ENCODE measurements at regions not wholly inside any gene's neighbourhood (a gene's known extent, or its start where the extent isn't known, plus 50 kb on each side); places are given as distances from the start of the nearest gene placed in this dataset.
"Not testable (repeated sequence)": the region's sequence is repeated elsewhere in the genome, so short reads cannot be mapped to it uniquely, and the experiment has no call there.

- 91% methylated on average over 4 of the region's 4 CpGs for whole genome bisulfite sequencing
- no peaks in the 10 kb centered on the region for H3K36me3 ChIP-seq
- TF ChIP-seq POLR2AphosphoS5 (IDR thresholded peaks at IDR 0.05) (no peak), CTCF (IDR thresholded peaks at IDR 0.05) (no peak), POLR2A (IDR thresholded peaks at IDR 0.05; ENCODE audit: low read depth) (no peak), EP300 (IDR thresholded peaks at IDR 0.05) (no peak)
- no peak overlapping the region for H3K27ac ChIP-seq (replicated peaks in 1 of 4)
- intact Hi-C loops (cut with DNase I): no loop called here
- no peaks in the 10 kb centered on the region for H3K27me3 ChIP-seq
- H3K4me1 ChIP-seq: no peaks in the 10 kb centered on the region
- H3K4me3 ChIP-seq: no peak overlapping the region
- no peak for DNase-seq (ENCODE audit: extremely low spot score)
- no peaks in the 10 kb centered on the region for H3K9me3 ChIP-seq
Observed at GRCh38 chr5:82517544-82518075, 239.5 kb upstream of the RPS23 start.

GRCh38 chr5:82513738-82514137 lies 235.6 kb upstream of the RPS23 start:
- no peak overlapping the region for H3K27ac ChIP-seq (replicated peaks in 1 of 4)
- no peak for DNase-seq (ENCODE audit: extremely low spot score)
- no peak overlapping the region for H3K4me3 ChIP-seq
- no peak for TF ChIP-seq CTCF (IDR thresholded peaks at IDR 0.05)
- TF ChIP-seq POLR2A (IDR thresholded peaks at IDR 0.05; ENCODE audit: low read depth): no peak
- no peak for TF ChIP-seq POLR2AphosphoS5 (IDR thresholded peaks at IDR 0.05)
- TF ChIP-seq EP300 (IDR thresholded peaks at IDR 0.05): no peak
- H3K4me1 ChIP-seq: no peaks in the 10 kb centered on the region
- WGBS: 82% methylated on average over 5 of the region's 5 CpGs
- H3K36me3 ChIP-seq: no peaks in the 10 kb centered on the region
- intact Hi-C loops (cut with DNase I): no loop called here
- H3K27me3 ChIP-seq: no peaks in the 10 kb centered on the region
- H3K9me3 ChIP-seq: no peaks in the 10 kb centered on the region

GRCh38 chr5:82512025-82512424 lies 233.9 kb upstream of the RPS23 start:
- Histone ChIP-seq H3K4me3 (no peak overlapping the region), H3K36me3 (no peaks in the 10 kb centered on the region), H3K27me3 (no peaks in the 10 kb centered on the region), H3K4me1 (no peaks in the 10 kb centered on the region), H3K27ac (replicated peaks in 1 of 4) (no peak overlapping the region), H3K9me3 (peaks cover 0 to under 1% (median under 1%) of the 10 kb centered on the region in 4 donors)
- WGBS: 91% methylated on average over 2 of the region's 2 CpGs
- intact Hi-C loops (cut with DNase I): no loop called here
- DNase-seq (ENCODE audit: extremely low spot score): no peak
- TF ChIP-seq POLR2AphosphoS5 (IDR thresholded peaks at IDR 0.05) (no peak), CTCF (IDR thresholded peaks at IDR 0.05) (no peak), POLR2A (IDR thresholded peaks at IDR 0.05; ENCODE audit: low read depth) (no peak), EP300 (IDR thresholded peaks at IDR 0.05) (no peak)

- DNase-seq (ENCODE audit: extremely low spot score): no peak
- no peak overlapping the region for H3K27ac ChIP-seq (replicated peaks in 1 of 4)
- no peaks in the 10 kb centered on the region for H3K36me3 ChIP-seq
- no peak overlapping the region for H3K4me3 ChIP-seq
- H3K27me3 ChIP-seq: no peaks in the 10 kb centered on the region
- WGBS: 85% methylated on average over 3 of the region's 3 CpGs
- intact Hi-C loops (cut with DNase I): no loop called here
- H3K4me1 ChIP-seq: no peaks in the 10 kb centered on the region
- TF ChIP-seq POLR2AphosphoS5 (IDR thresholded peaks at IDR 0.05) (no peak), CTCF (IDR thresholded peaks at IDR 0.05) (no peak), POLR2A (IDR thresholded peaks at IDR 0.05; ENCODE audit: low read depth) (no peak), EP300 (IDR thresholded peaks at IDR 0.05) (no peak)
- peaks cover 0 to 8% (median 4%) of the 10 kb centered on the region in 4 donors for H3K9me3 ChIP-seq
Observed at GRCh38 chr5:82511134-82511533, 233.0 kb upstream of the RPS23 start.

- H3K9me3 ChIP-seq: peaks cover 0 to 8% (median 4%) of the 10 kb centered on the region in 4 donors
- H3K36me3 ChIP-seq: no peaks in the 10 kb centered on the region
- no peak overlapping the region for H3K4me3 ChIP-seq
- WGBS: 75% methylated on average over 1 of the region's 1 CpG
- no peak for TF ChIP-seq POLR2A (IDR thresholded peaks at IDR 0.05; ENCODE audit: low read depth)
- TF ChIP-seq CTCF (IDR thresholded peaks at IDR 0.05): no peak
- no peak for TF ChIP-seq POLR2AphosphoS5 (IDR thresholded peaks at IDR 0.05)
- no peak for TF ChIP-seq EP300 (IDR thresholded peaks at IDR 0.05)
- no peaks in the 10 kb centered on the region for H3K4me1 ChIP-seq
- intact Hi-C loops (cut with DNase I): no loop called here
- H3K27me3 ChIP-seq: no peaks in the 10 kb centered on the region
- DNase-seq (ENCODE audit: extremely low spot score): no peak
- H3K27ac ChIP-seq (replicated peaks in 1 of 4): no peak overlapping the region
Observed at GRCh38 chr5:82509762-82510161, 231.6 kb upstream of the RPS23 start.

GRCh38 chr5:82506390-82506789 lies 228.2 kb upstream of the RPS23 start:
- H3K27ac ChIP-seq (replicated peaks in 1 of 4); H3K27me3 ChIP-seq; H3K4me3 ChIP-seq; intact Hi-C loops (cut with DNase I); H3K9me3 ChIP-seq; H3K4me1 ChIP-seq; DNase-seq (ENCODE audit: extremely low spot score); H3K36me3 ChIP-seq: not testable (repeated sequence)
- WGBS: 89% methylated on average over 3 of the region's 3 CpGs
